ENCODE measurements at regions not wholly inside any gene's neighbourhood (a gene's known extent, or its start where the extent isn't known, plus 50 kb on each side); places are given as distances from the start of the nearest gene placed in this dataset.

DNA sequence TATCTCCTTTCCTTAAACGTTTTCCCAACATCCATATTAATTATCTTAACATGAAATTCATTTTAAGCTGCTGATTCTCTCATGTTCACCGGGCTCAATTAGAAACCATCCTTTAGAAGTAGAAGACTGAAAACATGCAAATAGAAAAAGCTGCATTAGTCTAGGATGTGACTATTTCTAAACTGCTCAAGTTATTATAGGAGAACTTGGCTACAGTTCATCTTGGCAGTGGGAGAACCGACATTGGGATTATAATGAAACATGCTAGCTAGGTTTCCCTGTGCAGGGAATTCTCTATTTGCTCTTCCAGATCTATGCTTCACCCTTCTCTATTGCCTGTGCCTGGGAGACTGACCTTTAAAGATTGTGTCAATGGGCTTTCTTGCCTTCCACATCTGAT lies 151.0 kb upstream of the PPARGC1A start:
- ChIA-PET POLR2A (no interaction called here), CTCF (no interaction called here)
- Mint-ChIP-seq H3K4me3 (no peak overlapping the region), H3K9me3 (ENCODE audit: insufficient read depth) (no peaks in the 10 kb centered on the region), H3K27me3 (ENCODE audit: low read depth) (no peaks in the 10 kb centered on the region), H3K36me3 (ENCODE audit: low read depth) (no peaks in the 10 kb centered on the region), H3K27ac (no peak overlapping the region), H3K4me1 (ENCODE audit: low read depth) (no peaks in the 10 kb centered on the region)
- ATAC-seq: no peak
- no peak for DNase-seq

DNA sequence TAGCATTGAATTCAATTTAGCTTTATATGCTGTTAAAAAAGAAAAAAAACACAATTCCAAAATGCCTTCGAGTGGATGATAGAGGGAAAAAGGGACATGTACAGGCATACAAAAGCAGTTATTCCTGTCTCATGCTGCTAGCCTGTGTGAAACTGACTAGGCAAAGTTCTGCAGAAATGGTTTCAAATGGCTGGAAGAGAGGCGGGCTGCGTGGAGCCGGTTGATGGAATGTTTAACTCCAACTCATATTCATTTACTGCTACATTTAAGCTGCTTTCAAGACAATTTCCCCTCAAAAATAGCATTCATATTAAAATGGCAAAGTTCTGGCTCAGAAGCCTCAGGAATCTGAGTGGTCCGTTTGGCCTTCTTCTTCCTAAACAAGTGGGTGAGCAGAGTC lies 143.8 kb upstream of the PPARGC1A start:
- POLR2A ChIA-PET: no interaction called here
- no peaks in the 10 kb centered on the region for H3K4me1 Mint-ChIP-seq (ENCODE audit: low read depth)
- H3K36me3 Mint-ChIP-seq (ENCODE audit: low read depth): no peaks in the 10 kb centered on the region

DNA sequence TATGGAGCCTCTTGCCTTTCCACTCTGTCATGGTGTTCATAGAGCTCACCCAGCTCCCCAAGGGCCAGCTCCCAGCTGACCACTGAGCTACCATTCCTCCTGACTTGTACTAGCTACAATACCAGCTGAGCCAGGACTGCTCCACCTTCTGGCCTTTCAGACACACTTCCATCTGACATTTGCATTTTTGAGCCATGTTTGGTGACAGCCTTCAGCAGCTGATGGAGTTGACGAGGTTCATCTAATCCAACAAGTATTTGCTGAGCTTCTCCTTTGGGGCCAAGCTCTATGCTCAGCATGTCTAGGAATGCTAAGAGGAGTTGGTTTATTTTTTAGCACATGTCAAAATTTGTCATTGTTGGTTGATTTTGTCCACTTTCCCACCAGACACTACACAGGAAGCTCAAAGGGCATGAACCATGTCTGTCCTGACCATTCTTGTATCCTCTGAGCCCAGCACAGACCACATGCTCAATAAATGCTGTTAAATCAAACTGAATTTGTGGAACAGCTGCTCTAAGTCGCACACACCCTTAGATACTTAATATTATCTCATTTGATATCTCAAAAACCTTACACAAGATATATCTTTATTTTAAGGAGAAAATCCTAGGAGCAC lies 142.6 kb upstream of the PPARGC1A start:
- ChIA-PET CTCF (no interaction called here), POLR2A (no interaction called here)
- Mint-ChIP-seq H3K27ac (no peak overlapping the region), H3K9me3 (ENCODE audit: insufficient read depth) (no peaks in the 10 kb centered on the region), H3K36me3 (ENCODE audit: low read depth) (no peaks in the 10 kb centered on the region), H3K4me1 (ENCODE audit: low read depth) (no peaks in the 10 kb centered on the region), H3K4me3 (no peak overlapping the region), H3K27me3 (ENCODE audit: low read depth) (no peaks in the 10 kb centered on the region)
- ATAC-seq (no peak), DNase-seq (no peak)

More for the DNA sequence above, 143.8 kb upstream of the PPARGC1A start:
- Mint-ChIP-seq H3K27me3 (ENCODE audit: low read depth) (no peaks in the 10 kb centered on the region), H3K27ac (no peak overlapping the region), H3K4me3 (no peak overlapping the region), H3K9me3 (ENCODE audit: insufficient read depth) (no peaks in the 10 kb centered on the region)
- DNase-seq (no peak), ATAC-seq (no peak)
- CTCF ChIA-PET: no interaction called here

DNA sequence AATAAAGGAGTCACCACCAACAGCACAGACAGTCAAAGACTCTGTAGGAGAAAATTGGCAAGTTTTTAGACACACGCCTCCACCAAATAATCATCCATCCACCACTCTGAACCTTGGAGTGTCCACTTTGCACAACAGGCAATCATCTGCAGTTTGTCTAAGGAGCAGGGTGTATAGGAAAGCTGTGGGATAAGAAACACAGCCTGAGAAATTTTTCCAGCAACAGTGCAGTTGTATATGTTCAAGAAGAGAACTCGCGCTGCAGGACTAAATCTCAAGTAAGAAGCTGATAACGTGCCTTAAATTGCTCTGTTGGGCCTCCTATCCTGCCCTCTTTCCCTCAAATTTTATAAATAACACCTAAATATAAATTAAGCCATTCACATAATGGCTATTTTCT lies 136.7 kb upstream of the PPARGC1A start:
- POLR2A ChIA-PET: no interaction called here

DNA sequence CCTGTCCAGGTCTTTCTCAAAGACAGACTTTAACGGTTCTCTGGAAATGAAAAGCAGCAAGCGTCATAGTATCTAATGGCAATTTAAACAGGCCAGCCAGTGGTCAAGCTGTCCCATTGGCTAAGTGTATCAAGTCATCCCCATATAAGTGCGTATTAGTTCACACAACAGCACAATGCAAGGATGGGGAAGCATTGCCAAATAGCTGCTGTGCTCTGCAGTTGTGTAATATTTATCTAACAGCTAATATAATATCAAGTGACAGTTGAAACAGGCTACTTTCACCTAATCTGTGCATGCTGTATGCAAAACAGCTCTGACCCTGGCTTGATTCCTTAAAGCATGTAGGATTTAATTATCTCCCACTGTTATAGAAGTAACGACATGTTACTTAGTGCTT lies 134.8 kb upstream of the PPARGC1A start:
- ATAC-seq: no peak
- Mint-ChIP-seq H3K36me3 (ENCODE audit: low read depth) (no peaks in the 10 kb centered on the region), H3K4me3 (no peak overlapping the region), H3K9me3 (ENCODE audit: insufficient read depth) (no peaks in the 10 kb centered on the region), H3K4me1 (ENCODE audit: low read depth) (no peaks in the 10 kb centered on the region), H3K27ac (no peak overlapping the region), H3K27me3 (ENCODE audit: low read depth) (no peaks in the 10 kb centered on the region)
- ChIA-PET CTCF (interaction anchor here (0.9 kb wide), 1 partner anchor 9 kb away, joined by 3 read pairs; no protein-coding TSS in a partner anchor), POLR2A (no interaction called here)
- no peak for DNase-seq

More for the DNA sequence above, 136.7 kb upstream of the PPARGC1A start:
- no peak for ATAC-seq
- CTCF ChIA-PET: no interaction called here
- Mint-ChIP-seq H3K4me3 (no peak overlapping the region), H3K9me3 (ENCODE audit: insufficient read depth) (no peaks in the 10 kb centered on the region), H3K27ac (no peak overlapping the region), H3K36me3 (ENCODE audit: low read depth) (no peaks in the 10 kb centered on the region), H3K4me1 (ENCODE audit: low read depth) (no peaks in the 10 kb centered on the region), H3K27me3 (ENCODE audit: low read depth) (no peaks in the 10 kb centered on the region)
- DNase-seq: no peak

DNA sequence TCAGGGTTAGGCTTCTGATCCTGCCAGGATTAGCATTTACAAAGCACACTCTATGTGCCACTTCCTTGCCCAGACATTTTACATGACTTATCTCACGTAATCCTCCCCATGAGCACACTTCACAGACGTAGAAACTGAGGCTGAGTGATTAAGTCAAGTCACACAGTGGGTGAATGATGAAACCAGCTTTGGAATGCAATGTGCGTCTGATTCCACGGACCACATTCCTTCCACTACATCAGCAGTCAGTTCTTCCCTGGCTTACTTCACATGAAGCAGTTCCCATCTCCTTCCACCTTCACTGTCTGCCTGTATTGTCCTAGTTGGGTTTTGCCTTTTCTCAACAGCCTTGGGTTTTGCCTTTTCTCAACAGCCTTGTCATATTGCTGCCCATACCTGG lies 134.3 kb upstream of the PPARGC1A start:
- no peak for DNase-seq
- Mint-ChIP-seq H3K27me3 (ENCODE audit: low read depth) (no peaks in the 10 kb centered on the region), H3K4me1 (ENCODE audit: low read depth) (no peaks in the 10 kb centered on the region), H3K36me3 (ENCODE audit: low read depth) (no peaks in the 10 kb centered on the region), H3K9me3 (ENCODE audit: insufficient read depth) (no peaks in the 10 kb centered on the region), H3K27ac (no peak overlapping the region), H3K4me3 (no peak overlapping the region)
- POLR2A ChIA-PET: no interaction called here
- CTCF ChIA-PET: interaction anchor here (0.9 kb wide), 1 partner anchor 8 kb away, joined by 3 read pairs; no protein-coding TSS in a partner anchor
- no peak for ATAC-seq

DNA sequence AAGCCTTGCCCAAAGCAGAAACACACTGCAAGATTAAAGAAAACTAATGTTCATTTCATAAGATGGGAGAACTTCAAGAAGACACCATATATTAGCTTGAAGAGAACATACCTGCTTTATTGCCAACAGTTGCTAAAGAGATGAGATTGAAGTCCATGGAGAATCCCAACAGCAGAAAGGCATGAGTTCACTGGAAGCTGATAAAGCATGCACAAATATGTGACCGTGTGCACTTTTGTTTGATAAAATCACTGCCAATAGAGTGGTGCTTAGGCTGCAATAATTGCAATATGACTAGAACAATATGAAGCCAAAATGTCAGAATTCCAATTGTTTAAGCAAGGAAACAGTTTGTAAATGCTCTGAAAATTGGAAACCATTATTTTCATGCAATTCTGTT lies 125.9 kb upstream of the PPARGC1A start:
- no peaks in the 10 kb centered on the region for H3K9me3 Mint-ChIP-seq (ENCODE audit: insufficient read depth)
- POLR2A ChIA-PET: no interaction called here
- ATAC-seq (no peak), DNase-seq (no peak)
- no peaks in the 10 kb centered on the region for H3K4me1 Mint-ChIP-seq (ENCODE audit: low read depth)
- no peaks in the 10 kb centered on the region for H3K27me3 Mint-ChIP-seq (ENCODE audit: low read depth)
- no peak overlapping the region for H3K27ac Mint-ChIP-seq
- H3K4me3 Mint-ChIP-seq: no peak overlapping the region
- CTCF ChIA-PET: interaction anchor here (0.6 kb wide), 1 partner anchor 9 kb away, joined by 3 read pairs; no protein-coding TSS in a partner anchor
- no peaks in the 10 kb centered on the region for H3K36me3 Mint-ChIP-seq (ENCODE audit: low read depth)

DNA sequence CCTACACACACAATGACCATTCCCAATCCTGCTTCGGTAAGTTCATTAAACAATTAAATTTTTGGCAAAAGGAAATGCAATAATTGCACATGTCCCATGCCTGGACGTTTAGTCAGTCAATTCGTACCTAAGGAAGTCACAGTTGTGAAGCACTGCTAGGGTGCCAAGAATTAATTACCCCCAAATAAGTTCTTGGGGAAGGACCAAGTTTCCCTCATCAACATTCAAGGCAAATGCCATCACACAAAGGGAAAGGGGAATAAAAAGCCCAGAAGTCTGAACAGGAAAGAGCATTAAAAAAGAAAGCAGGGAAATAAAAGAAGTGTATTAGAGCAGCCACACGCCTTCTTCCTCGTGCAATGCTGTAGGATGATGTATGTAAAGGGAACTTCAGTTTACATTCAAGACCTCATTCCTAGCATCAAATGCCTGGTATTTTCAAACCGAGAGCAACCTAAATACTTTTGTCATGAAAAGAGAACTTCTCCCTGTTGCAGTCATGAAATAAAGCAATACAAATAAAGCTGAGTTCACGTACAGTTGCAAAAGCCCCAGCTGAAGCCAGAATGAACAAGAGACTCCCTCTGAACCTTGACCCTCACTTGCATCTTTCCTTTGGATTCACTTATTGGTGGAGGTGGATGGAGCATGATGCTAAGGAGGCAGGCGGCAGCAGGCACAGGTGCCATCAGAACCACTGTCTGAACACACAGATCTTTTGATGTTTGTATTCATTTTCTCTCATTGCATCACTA lies 124.0 kb upstream of the PPARGC1A start:
- POLR2A ChIA-PET: no interaction called here
- ATAC-seq: no peak
- no peak overlapping the region for H3K27ac Mint-ChIP-seq

DNA sequence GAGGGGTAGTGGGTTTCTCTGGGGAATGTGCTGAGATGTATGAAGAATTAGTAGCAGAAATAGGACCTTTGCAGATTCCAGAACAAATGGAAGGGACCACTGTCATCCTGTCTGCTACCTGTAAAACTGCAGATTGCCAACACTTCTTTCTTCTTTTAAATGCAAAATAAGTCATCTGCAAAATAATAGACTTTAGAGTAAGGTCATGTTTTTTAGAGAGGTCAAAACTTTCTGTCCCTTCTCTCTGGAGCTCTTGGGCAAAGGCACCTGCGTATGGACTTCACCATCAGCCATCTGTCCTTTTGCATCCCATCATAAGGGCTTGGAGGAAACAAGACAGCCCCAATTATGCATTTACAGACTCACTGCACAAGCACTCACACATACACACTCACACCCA lies 121.1 kb upstream of the PPARGC1A start:
- CTCF ChIA-PET: no interaction called here
- Mint-ChIP-seq H3K9me3 (ENCODE audit: insufficient read depth) (no peaks in the 10 kb centered on the region), H3K36me3 (ENCODE audit: low read depth) (no peaks in the 10 kb centered on the region), H3K4me1 (ENCODE audit: low read depth) (no peaks in the 10 kb centered on the region), H3K27ac (no peak overlapping the region), H3K27me3 (ENCODE audit: low read depth) (no peaks in the 10 kb centered on the region), H3K4me3 (no peak overlapping the region)
- POLR2A ChIA-PET: no interaction called here
- ATAC-seq (no peak), DNase-seq (no peak)

More for the DNA sequence above, 124.0 kb upstream of the PPARGC1A start:
- Mint-ChIP-seq H3K9me3 (ENCODE audit: insufficient read depth) (no peaks in the 10 kb centered on the region), H3K36me3 (ENCODE audit: low read depth) (no peaks in the 10 kb centered on the region), H3K4me3 (no peak overlapping the region), H3K27me3 (ENCODE audit: low read depth) (no peaks in the 10 kb centered on the region), H3K4me1 (ENCODE audit: low read depth) (no peaks in the 10 kb centered on the region)
- no peak for DNase-seq
- CTCF ChIA-PET: no interaction called here

DNA sequence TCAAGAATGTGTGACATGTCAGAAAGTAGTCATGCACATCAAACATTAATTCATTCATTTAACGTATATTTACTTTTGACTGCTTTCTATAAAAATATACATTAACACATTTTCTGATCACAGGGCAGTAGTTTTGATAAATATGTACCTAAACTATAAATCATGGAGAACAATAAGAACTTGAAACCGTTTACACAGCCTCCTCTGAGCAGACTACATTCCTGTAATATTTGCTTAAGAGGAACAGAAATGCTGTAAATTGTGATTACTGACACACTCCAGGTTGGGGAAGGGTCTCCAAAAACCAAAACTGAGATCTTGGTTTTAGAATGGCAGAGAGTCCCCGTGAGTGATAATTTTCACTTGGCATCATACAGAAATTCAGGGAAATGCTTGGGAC lies 120.7 kb upstream of the PPARGC1A start:
- no peaks in the 10 kb centered on the region for H3K36me3 Mint-ChIP-seq (ENCODE audit: low read depth)
- no peak overlapping the region for H3K27ac Mint-ChIP-seq
- CTCF ChIA-PET: no interaction called here
- DNase-seq (no peak), ATAC-seq (no peak)
- H3K27me3 Mint-ChIP-seq (ENCODE audit: low read depth): no peaks in the 10 kb centered on the region
- no peaks in the 10 kb centered on the region for H3K9me3 Mint-ChIP-seq (ENCODE audit: insufficient read depth)
- no peaks in the 10 kb centered on the region for H3K4me1 Mint-ChIP-seq (ENCODE audit: low read depth)
- POLR2A ChIA-PET: no interaction called here
- no peak overlapping the region for H3K4me3 Mint-ChIP-seq

DNA sequence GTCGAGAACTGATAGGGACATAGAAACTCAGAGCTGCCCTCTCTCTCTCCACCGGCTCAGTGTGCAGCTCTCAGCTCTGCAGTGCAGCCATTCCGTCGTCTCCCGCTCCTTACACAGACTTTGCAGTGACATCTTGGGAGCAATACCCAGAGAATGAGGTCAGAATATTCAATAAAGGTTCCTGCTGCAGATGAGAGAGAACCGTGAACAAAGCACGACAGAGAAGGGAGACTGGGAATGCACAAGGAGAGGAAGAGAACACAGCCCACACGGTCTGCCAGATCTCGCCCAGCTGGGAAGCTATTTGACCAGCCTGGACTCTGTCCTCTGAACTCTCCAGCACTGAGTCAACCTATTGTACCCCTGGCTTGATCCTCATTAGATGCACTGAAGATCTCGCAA lies 118.0 kb upstream of the PPARGC1A start:
- CTCF ChIA-PET: no interaction called here

DNA sequence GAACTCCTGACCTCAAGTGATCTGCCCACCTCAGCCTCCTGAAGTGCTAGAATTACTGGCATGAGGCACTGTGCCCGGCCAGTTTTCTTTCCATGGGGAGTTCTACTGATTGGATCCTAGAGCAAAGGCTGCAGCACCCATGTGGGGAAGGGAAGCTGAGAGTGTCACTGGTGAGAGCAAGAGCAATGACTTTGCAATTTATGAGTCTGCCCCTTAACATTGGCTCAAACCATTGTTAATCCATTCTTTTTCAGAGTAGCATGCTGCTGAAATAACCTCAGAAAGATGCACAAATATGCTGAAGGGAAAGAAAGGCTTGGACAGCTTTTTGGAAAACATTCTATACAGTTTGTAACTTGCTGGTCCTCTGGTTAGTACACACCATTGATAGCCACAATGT lies 116.4 kb upstream of the PPARGC1A start:
- H3K9me3 Mint-ChIP-seq (ENCODE audit: insufficient read depth): no peaks in the 10 kb centered on the region
- ChIA-PET POLR2A (no interaction called here), CTCF (no interaction called here)
- no peak overlapping the region for H3K4me3 Mint-ChIP-seq
- no peaks in the 10 kb centered on the region for H3K27me3 Mint-ChIP-seq (ENCODE audit: low read depth)
- no peak overlapping the region for H3K27ac Mint-ChIP-seq
- no peak for ATAC-seq
- no peaks in the 10 kb centered on the region for H3K4me1 Mint-ChIP-seq (ENCODE audit: low read depth)
- no peak for DNase-seq
- no peaks in the 10 kb centered on the region for H3K36me3 Mint-ChIP-seq (ENCODE audit: low read depth)

More for the DNA sequence above, 118.0 kb upstream of the PPARGC1A start:
- H3K36me3 Mint-ChIP-seq (ENCODE audit: low read depth): no peaks in the 10 kb centered on the region
- H3K27me3 Mint-ChIP-seq (ENCODE audit: low read depth): no peaks in the 10 kb centered on the region
- H3K4me3 Mint-ChIP-seq: no peak overlapping the region
- ATAC-seq (no peak), DNase-seq (no peak)
- no peak overlapping the region for H3K27ac Mint-ChIP-seq
- POLR2A ChIA-PET: no interaction called here
- no peaks in the 10 kb centered on the region for H3K9me3 Mint-ChIP-seq (ENCODE audit: insufficient read depth)
- no peaks in the 10 kb centered on the region for H3K4me1 Mint-ChIP-seq (ENCODE audit: low read depth)

DNA sequence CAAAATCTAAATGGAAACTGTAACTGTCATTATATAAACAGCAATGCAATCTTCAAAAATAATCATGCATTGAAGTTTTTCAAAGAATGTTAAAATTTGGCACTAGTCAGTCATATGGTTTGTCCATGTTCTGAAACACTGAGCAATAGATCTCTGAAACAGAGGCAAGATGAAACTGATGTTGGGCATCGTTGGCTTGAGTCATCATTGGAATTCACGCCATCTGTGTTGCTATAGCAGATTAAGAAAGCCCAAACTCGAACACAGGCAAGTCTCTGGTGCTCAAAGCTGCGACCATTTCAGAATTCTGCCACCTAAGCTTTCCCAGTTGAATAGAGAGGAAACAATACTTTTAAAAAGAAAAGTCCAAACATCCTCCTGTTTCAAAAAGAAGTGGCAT lies 114.1 kb upstream of the PPARGC1A start:
- ChIA-PET CTCF (no interaction called here), POLR2A (no interaction called here)
- H3K4me3 Mint-ChIP-seq: no peak overlapping the region
- ATAC-seq (no peak), DNase-seq (no peak)
- H3K27ac Mint-ChIP-seq: no peak overlapping the region
- H3K27me3 Mint-ChIP-seq (ENCODE audit: low read depth): no peaks in the 10 kb centered on the region
- no peaks in the 10 kb centered on the region for H3K4me1 Mint-ChIP-seq (ENCODE audit: low read depth)
- H3K36me3 Mint-ChIP-seq (ENCODE audit: low read depth): no peaks in the 10 kb centered on the region
- no peaks in the 10 kb centered on the region for H3K9me3 Mint-ChIP-seq (ENCODE audit: insufficient read depth)

All from activated CD8-positive, alpha-beta T cell treated with anti-CD3 and anti-CD28 coated beads, Interleukin-2, amount 10 ng/mL, durations not matched to agents 7 days and 5 days (primary cell).